DND-41 (cell line): ENCODE measurements at regions not wholly inside any gene's neighbourhood (a gene's known extent, or its start where the extent isn't known, plus 50 kb on each side); places are given as distances from the start of the nearest gene placed in this dataset.
"Not testable (repeated sequence)": the region's sequence is repeated elsewhere in the genome, so short reads cannot be mapped to it uniquely, and the experiment has no call there.

Experiments used
- ATAC-seq: fragments of 200-7000 bp; cut with Tn5 transposase; 3 replicates; pipeline ENCODE4 v1.9.1; 2021; ENCODE audit warnings: low read depth; ENCODE audit not compliant: insufficient read depth
- DNase-seq: peaks from one replicate; pipeline ENCODE4 v3.0.0-alpha.2; 2020
- H2AFZ ChIP-seq: 2 replicates; pipeline ENCODE4 v1.6.0; 2012; ENCODE audit warnings: low read depth, low read length
- H3K27ac ChIP-seq: 2 replicates; pipeline ENCODE4 v1.5.1; 2012; ENCODE audit warnings: low read length, inconsistent platforms
- H3K27me3 ChIP-seq: fragments of 200-600 bp; sonication (generic); 2 replicates; pipeline ENCODE4 v1.6.0; 2012; ENCODE audit warnings: low read length, mild to moderate bottlenecking, inconsistent platforms; ENCODE audit not compliant: insufficient read depth, poor library complexity
- H3K36me3 ChIP-seq: 2 replicates; pipeline ENCODE4 v1.5.1; 2012; ENCODE audit warnings: low read length, inconsistent platforms; ENCODE audit not compliant: insufficient read depth
- H3K4me1 ChIP-seq: 2 replicates; pipeline ENCODE4 v1.5.1; 2012; ENCODE audit warnings: mild to moderate bottlenecking, low read length; ENCODE audit not compliant: insufficient read depth
- H3K4me2 ChIP-seq: 2 replicates; pipeline ENCODE4 v1.6.0; 2012; ENCODE audit warnings: mild to moderate bottlenecking, moderate library complexity, low read length, inconsistent platforms; ENCODE audit not compliant: insufficient read depth
- H3K4me3 ChIP-seq, 2 experiments: fragments of 200-600 bp in 1 of 2; shearing (Covaris generic) in 1 of 2; 2 replicates each; pipeline ENCODE4 v1.5.1; 2012 to 2016; ENCODE audit warnings: inconsistent platforms in 2 of 2, low read length in 2 of 2, mild to moderate bottlenecking in 2 of 2, low read depth in 1 of 2, moderate library complexity in 1 of 2
- H3K79me2 ChIP-seq: 2 replicates; pipeline ENCODE4 v1.6.0; 2012; ENCODE audit warnings: low read length, inconsistent platforms; ENCODE audit not compliant: insufficient read depth
- H3K9ac ChIP-seq: 2 replicates; pipeline ENCODE4 v1.6.0; 2012; ENCODE audit warnings: low read depth, mild to moderate bottlenecking, inconsistent platforms, low read length, moderate library complexity
- H3K9me3 ChIP-seq: 2 replicates; pipeline ENCODE4 v1.5.1; 2012; ENCODE audit warnings: low read length, moderate library complexity, mild to moderate bottlenecking, inconsistent platforms; ENCODE audit not compliant: insufficient read depth, severe bottlenecking
- H4K20me1 ChIP-seq: 2 replicates; pipeline ENCODE4 v1.6.0; 2012; ENCODE audit warnings: low read length; ENCODE audit not compliant: insufficient read depth
- CTCF ChIP-seq: IDR thresholded peaks from 2 replicates; pipeline ENCODE4 v1.5.1; 2012; ENCODE audit warnings: borderline replicate concordance, low read length, moderate library complexity, mild to moderate bottlenecking; ENCODE audit not compliant: poor library complexity, severe bottlenecking; ENCODE audit errors: extremely low read depth
- EZH2 ChIP-seq: IDR thresholded peaks from 3 replicates; pipeline ENCODE4 v1.6.1; 2012; ENCODE audit warnings: borderline replicate concordance, low read depth, mild to moderate bottlenecking, moderate library complexity, low read length, inconsistent platforms; ENCODE audit not compliant: severe bottlenecking

GRCh38 chr11:109677231-109677630 is 255.2 kb downstream of the C11orf87 start:
- H3K36me3 ChIP-seq, result no peaks in the 10 kb centered on the region
- no peak for DNase-seq
- H3K4me2 ChIP-seq, result no peak overlapping the region
- no peak for ATAC-seq
- H3K4me3 ChIP-seq, result no peak overlapping the region
- no peak overlapping the region for H3K9ac ChIP-seq
- no peak for TF ChIP-seq CTCF
- TF ChIP-seq EZH2, result no peak
- H3K27ac ChIP-seq, result no peak overlapping the region
- H3K27me3 ChIP-seq, result no peaks in the 10 kb centered on the region
- no peaks in the 10 kb centered on the region for H3K4me1 ChIP-seq
- H4K20me1 ChIP-seq, result no peaks in the 10 kb centered on the region
- H3K9me3 ChIP-seq, result no peaks in the 10 kb centered on the region
- no peak overlapping the region for H2AFZ ChIP-seq
- H3K79me2 ChIP-seq, result no peaks in the 10 kb centered on the region

- no peak overlapping the region for H3K4me3 ChIP-seq
- H3K4me1 ChIP-seq, result no peaks in the 10 kb centered on the region
- no peak overlapping the region for H3K4me2 ChIP-seq
- DNase-seq (no peak), ATAC-seq (no peak)
- no peaks in the 10 kb centered on the region for H3K79me2 ChIP-seq
- H3K36me3 ChIP-seq, result no peaks in the 10 kb centered on the region
- H3K27ac ChIP-seq, result no peak overlapping the region
- H3K27me3 ChIP-seq, result no peaks in the 10 kb centered on the region
- no peaks in the 10 kb centered on the region for H4K20me1 ChIP-seq
- TF ChIP-seq EZH2 (no peak), CTCF (no peak)
- no peak overlapping the region for H3K9ac ChIP-seq
- H3K9me3 ChIP-seq, result no peaks in the 10 kb centered on the region
- H2AFZ ChIP-seq, result no peak overlapping the region
These were observed 255.9 kb downstream of the C11orf87 start for GRCh38 chr11:109677876-109678275.

DNA sequence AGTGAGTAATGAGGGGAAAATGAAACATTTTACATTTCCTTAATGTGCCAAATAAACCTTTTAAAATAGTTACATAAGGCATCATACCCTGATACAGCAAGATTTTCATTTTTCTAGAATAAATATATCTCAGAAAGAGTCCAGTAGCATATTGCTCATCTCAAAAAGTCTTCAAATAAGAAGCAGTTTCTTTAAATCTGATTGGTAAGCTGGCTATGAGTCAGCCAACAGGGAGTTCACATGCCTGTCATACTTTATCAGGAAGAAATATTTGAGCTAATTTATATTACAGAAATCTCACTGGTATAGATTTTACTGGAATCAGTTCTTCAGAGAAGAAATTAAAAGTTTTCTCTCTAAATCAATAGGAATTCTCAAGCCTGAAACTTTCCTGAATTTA is 258.1 kb downstream of the C11orf87 start:
- H3K36me3 ChIP-seq, result no peaks in the 10 kb centered on the region
- H3K4me1 ChIP-seq, result no peaks in the 10 kb centered on the region
- no peak overlapping the region for H3K4me2 ChIP-seq
- no peak for ATAC-seq
- no peak overlapping the region for H3K27ac ChIP-seq
- H3K27me3 ChIP-seq, result no peaks in the 10 kb centered on the region
- H3K4me3 ChIP-seq, result no peak overlapping the region
- DNase-seq, result no peak
- no peaks in the 10 kb centered on the region for H3K9me3 ChIP-seq
- H3K9ac ChIP-seq, result no peak overlapping the region
- no peaks in the 10 kb centered on the region for H4K20me1 ChIP-seq
- TF ChIP-seq CTCF (no peak), EZH2 (no peak)
- no peaks in the 10 kb centered on the region for H3K79me2 ChIP-seq
- H2AFZ ChIP-seq, result no peak overlapping the region

- not testable (repeated sequence) for H2AFZ ChIP-seq, H3K4me3 ChIP-seq, H4K20me1 ChIP-seq, H3K27ac ChIP-seq, H3K9ac ChIP-seq, ATAC-seq, H3K36me3 ChIP-seq, H3K4me2 ChIP-seq, H3K4me1 ChIP-seq, H3K27me3 ChIP-seq, H3K9me3 ChIP-seq, DNase-seq, H3K79me2 ChIP-seq
These were observed 260.8 kb downstream of the C11orf87 start for GRCh38 chr11:109682788-109683187.
